ENCODE measurements at regions not wholly inside any gene's neighbourhood (a gene's known extent, or its start where the extent isn't known, plus 50 kb on each side); places are given as distances from the start of the nearest gene placed in this dataset.
"Not testable (repeated sequence)": the region's sequence is repeated elsewhere in the genome, so short reads cannot be mapped to it uniquely, and the experiment has no call there.

- TF ChIP-seq CTCF (conservative IDR thresholded peaks at IDR 0.05; ENCODE audit: control insufficient read depth, insufficient read depth, low read depth, low read length) = no peak
- no peak for DNase-seq (ENCODE audit: low read depth)
Measured at GRCh38 chr3:159366476-159366875, 564.6 kb downstream of the MFSD1 start.

GRCh38 chr3:159371961-159372360, 570.1 kb downstream of the MFSD1 start:
- no peak overlapping the region for H3K4me3 ChIP-seq (ENCODE audit: control insufficient read depth, low read depth, low read length)
- no peak for DNase-seq (ENCODE audit: low read depth)
- TF ChIP-seq CTCF (conservative IDR thresholded peaks at IDR 0.05; ENCODE audit: control insufficient read depth, insufficient read depth, low read depth, low read length) = no peak

More at GRCh38 chr3:159366476-159366875, 564.6 kb downstream of the MFSD1 start:
- H3K4me3 ChIP-seq (ENCODE audit: control insufficient read depth, low read depth, low read length) = no peak overlapping the region

- H3K4me3 ChIP-seq (ENCODE audit: control insufficient read depth, low read depth, low read length) = no peak overlapping the region
- TF ChIP-seq CTCF (conservative IDR thresholded peaks at IDR 0.05; ENCODE audit: control insufficient read depth, insufficient read depth, low read depth, low read length) = no peak
- DNase-seq (ENCODE audit: low read depth) = no peak
Measured at GRCh38 chr3:159378396-159379194, 576.7 kb downstream of the MFSD1 start.

- DNase-seq (ENCODE audit: low read depth) = no peak
- no peak overlapping the region for H3K4me3 ChIP-seq (ENCODE audit: control insufficient read depth, low read depth, low read length)
- no peak for TF ChIP-seq CTCF (conservative IDR thresholded peaks at IDR 0.05; ENCODE audit: control insufficient read depth, insufficient read depth, low read depth, low read length)
Measured at GRCh38 chr3:159380891-159381290, 579.0 kb downstream of the MFSD1 start.

- no peak overlapping the region for H3K4me3 ChIP-seq (ENCODE audit: control insufficient read depth, low read depth, low read length)
- DNase-seq (ENCODE audit: low read depth) = no peak
- no peak for TF ChIP-seq CTCF (conservative IDR thresholded peaks at IDR 0.05; ENCODE audit: control insufficient read depth, insufficient read depth, low read depth, low read length)
Measured at GRCh38 chr3:159390656-159391212, 588.9 kb downstream of the MFSD1 start.

GRCh38 chr3:159397683-159398082, 591.0 kb upstream of the IL12A start:
- not testable (repeated sequence) for H3K4me3 ChIP-seq (ENCODE audit: control insufficient read depth, low read depth, low read length); DNase-seq (ENCODE audit: low read depth)

- DNase-seq (ENCODE audit: low read depth) = no peak
- H3K4me3 ChIP-seq (ENCODE audit: control insufficient read depth, low read depth, low read length) = no peak overlapping the region
- TF ChIP-seq CTCF (conservative IDR thresholded peaks at IDR 0.05; ENCODE audit: control insufficient read depth, insufficient read depth, low read depth, low read length) = no peak
Measured at GRCh38 chr3:159401069-159401468, 587.6 kb upstream of the IL12A start.

- DNase-seq (ENCODE audit: low read depth); H3K4me3 ChIP-seq (ENCODE audit: control insufficient read depth, low read depth, low read length): not testable (repeated sequence)
Measured at GRCh38 chr3:159409711-159410110, 578.9 kb upstream of the IL12A start.

Measured in fibroblast of mammary gland (primary cell).